HepG2 (cell line): ENCODE measurements at regions not wholly inside any gene's neighbourhood (a gene's known extent, or its start where the extent isn't known, plus 50 kb on each side); places are given as distances from the start of the nearest gene placed in this dataset.
"Not testable (repeated sequence)": the region's sequence is repeated elsewhere in the genome, so short reads cannot be mapped to it uniquely, and the experiment has no call there.

Experiments
- ATAC-seq: fragments of 200-7000 bp; cut with Tn5 transposase; 3 replicates; pipeline ENCODE4 v1.9.1; 2020; ENCODE audit warnings: mild to moderate bottlenecking, moderate library complexity
- BruUV-seq: library from RNA; stranded (reverse); fragments of 400-500 nt; replicated peaks from 2 replicates; lab custom pipeline; 2021; lab: Mats Ljungman, UMichigan
- CTCF ChIA-PET: fragments of 300-600 bp; formaldehyde crosslinking; extraction: SDS; loops from one replicate; lab custom pipeline; 2021; ENCODE audit warnings: low total read pairs, inconsistent platforms, low intra/inter-chr PET ratio; lab: Yijun Ruan, JAX
- POLR2A ChIA-PET: fragments of 350-600 bp; sonication (Branson Sonifier 250); formaldehyde crosslinking; loops from one replicate; lab custom pipeline; 2020; ENCODE audit warnings: antibody characterized with exemption, inconsistent platforms; lab: Yijun Ruan, JAX
- DNase-seq: peaks from one replicate; pipeline ENCODE4 v3.0.0-alpha.2; 2015; ENCODE audit warnings: low spot score
- FAIRE-seq: peaks from 3 replicates; lab custom pipeline; 2011; peaks lifted over from hg19 to GRCh38; lab: Jason Lieb, UNC
- H2AFZ ChIP-seq: one replicate; pipeline ENCODE4 v1.6.1; 2011; ENCODE audit warnings: low read length, inconsistent platforms
- H3K27ac ChIP-seq: fragments of 300-600 bp; 3 replicates; pipeline ENCODE4 v1.8.0; 2011; ENCODE audit warnings: mixed run types, mild to moderate bottlenecking, mixed read lengths, low read length, inconsistent platforms; ENCODE audit not compliant: insufficient read depth; ENCODE audit errors: extremely low read length
- H3K27me3 ChIP-seq, 2 experiments: fragments of 200-600 bp in 1 of 2; 2 replicates in 1 of 2; 3 replicates in 1 of 2; pipeline versions ENCODE4 v1.6.0 to v1.8.0; 2011; ENCODE audit warnings: low read length in 2 of 2, mild to moderate bottlenecking in 2 of 2, moderate library complexity in 2 of 2, inconsistent platforms in 1 of 2; ENCODE audit not compliant: insufficient read depth in 2 of 2, control insufficient read depth in 1 of 2
- H3K36me3 ChIP-seq, 2 experiments: fragments of 200-600 bp in 1 of 2; replicated peaks in 1 of 2; 2 replicates in 1 of 2; 3 replicates in 1 of 2; pipeline versions ENCODE4 v1.5.1 to v1.8.0; 2011; ENCODE audit warnings: low read length in 2 of 2, inconsistent platforms in 1 of 2; ENCODE audit not compliant: insufficient read depth in 2 of 2, control insufficient read depth in 1 of 2
- H3K4me1 ChIP-seq: 2 replicates; pipeline ENCODE4 v1.5.1; 2012; ENCODE audit warnings: low read length, inconsistent platforms; ENCODE audit not compliant: insufficient read depth
- H3K4me2 ChIP-seq: 2 replicates; pipeline ENCODE4 v1.6.0; 2011; ENCODE audit warnings: low read depth, low read length, inconsistent platforms
- H3K4me3 ChIP-seq, 3 experiments: fragments of 200-600 bp in 1 of 3; sonication (generic), shearing (Covaris generic) in 1 of 3; replicated peaks in 1 of 3; 2 replicates each; pipeline ENCODE4 v1.5.1; 2011 to 2016; ENCODE audit warnings: low read length in 3 of 3, inconsistent platforms in 2 of 3, low read depth in 2 of 3, mild to moderate bottlenecking in 2 of 3, control low read depth in 1 of 3, mixed read lengths in 1 of 3; ENCODE audit not compliant: insufficient read depth in 1 of 3
- H3K79me2 ChIP-seq: one replicate; pipeline ENCODE4 v1.6.1; 2011; ENCODE audit warnings: low read length, inconsistent platforms; ENCODE audit not compliant: insufficient read depth
- H3K9ac ChIP-seq: 2 replicates; pipeline ENCODE4 v1.6.0; 2011; ENCODE audit warnings: mild to moderate bottlenecking, low read depth, low read length, inconsistent platforms; ENCODE audit not compliant: insufficient read depth
- H3K9me3 ChIP-seq: 2 replicates; pipeline ENCODE4 v1.5.1; 2012; ENCODE audit warnings: mild to moderate bottlenecking, low read length
- H4K20me1 ChIP-seq: 2 replicates; pipeline ENCODE4 v1.6.0; 2011; ENCODE audit warnings: inconsistent platforms, mild to moderate bottlenecking, low read length, moderate library complexity; ENCODE audit not compliant: insufficient read depth
- CREB1 ChIP-seq, 2 experiments: fragments of 450-650 bp in 1 of 2; IDR thresholded peaks; 2 replicates each; pipeline ENCODE4 v1.6.1; 2016 to 2017; ENCODE audit warnings: control low read depth in 1 of 2, mild to moderate bottlenecking in 1 of 2, missing compliant biosample characterization in 1 of 2, missing genetic modification characterization in 1 of 2
- HMGA1 ChIP-seq: sonication (generic); formaldehyde crosslinking; conservative IDR thresholded peaks from 2 replicates; pipeline ENCODE4 v1.4.0; 2020; ENCODE audit warnings: missing genetic modification reagents
- JUN ChIP-seq: sonication (generic); formaldehyde crosslinking; IDR thresholded peaks from 2 replicates; pipeline ENCODE4 v1.4.0; 2020; ENCODE audit warnings: mild to moderate bottlenecking, missing genetic modification reagents
- ZFP36L2 ChIP-seq: sonication (generic); formaldehyde crosslinking; IDR thresholded peaks from 2 replicates; pipeline ENCODE4 v1.4.0; 2020; ENCODE audit warnings: missing genetic modification reagents
- ZNF124 ChIP-seq: sonication (generic); formaldehyde crosslinking; IDR thresholded peaks from 2 replicates; pipeline ENCODE4 v1.4.0; 2020; ENCODE audit warnings: missing genetic modification reagents
- ZNF17 ChIP-seq: sonication (generic); formaldehyde crosslinking; IDR thresholded peaks from 2 replicates; pipeline ENCODE4 v1.5.0; 2020; ENCODE audit warnings: mild to moderate bottlenecking, missing genetic modification reagents
- ZNF878 ChIP-seq: sonication (generic); formaldehyde crosslinking; IDR thresholded peaks from 2 replicates; pipeline ENCODE4 v1.8.1; 2023; ENCODE audit warnings: mild to moderate bottlenecking, missing genetic modification reagents, moderate library complexity
- WGBS: methylation state at CpG from one replicate; pipeline ENCODE4 v1.1.6; 2017; ENCODE audit warnings: low lambda C conversion rate; 5-methylcytosine and 5-hydroxymethylcytosine counted together
- in situ Hi-C: cut with HindIII; loops from 2 replicates; pipeline ENCODE4 v1.10.0; 2017; ENCODE audit warnings: low pct_unique_long_range_greater_than_20kb; ENCODE audit not compliant: extremely low pct_ligation_motif_present
- intact Hi-C: fragments of 100-400 bp; cut with micrococcal nuclease; formaldehyde crosslinking; loops from one replicate; pipeline ENCODE4 v1.10.0; 2022; ENCODE audit not compliant: unreplicated experiment
- TF ChIP-seq, protein P1 (sequence below): IDR thresholded peaks from 2 replicates; pipeline ENCODE4 v1.4.0; 2020; ENCODE audit warnings: mild to moderate bottlenecking, missing genetic modification reagents
- TF ChIP-seq, protein P2 (sequence below): sonication (generic); formaldehyde crosslinking; IDR thresholded peaks from 2 replicates; pipeline ENCODE4 v1.5.1; 2020; ENCODE audit warnings: missing genetic modification reagents, mild to moderate bottlenecking, borderline replicate concordance
- TF ChIP-seq, protein P3 (sequence below): sonication (generic); formaldehyde crosslinking; IDR thresholded peaks from 2 replicates; pipeline ENCODE4 v1.4.0; 2020; ENCODE audit warnings: low read depth, missing genetic modification reagents

DNA sequence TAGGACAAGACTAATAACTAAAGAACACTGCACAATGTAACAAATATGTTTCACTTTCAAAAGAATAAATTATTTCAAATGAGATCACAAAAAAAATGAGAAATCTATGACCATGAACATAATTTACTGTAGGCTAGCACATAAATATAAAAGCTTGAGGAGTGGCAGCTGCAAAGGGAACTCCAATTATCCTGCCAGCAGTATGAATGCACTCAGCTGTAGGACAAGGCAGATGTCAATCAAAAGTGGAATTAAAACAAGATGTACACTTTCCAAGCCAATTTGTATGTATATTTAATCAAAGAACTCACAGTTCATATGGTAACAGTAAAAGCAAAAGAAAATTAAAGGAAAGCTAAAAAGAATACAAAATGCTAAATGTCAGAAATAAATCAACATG, 76.6 kb upstream of the NCKAP5 start (continued):
- TF ChIP-seq, protein P1, sequence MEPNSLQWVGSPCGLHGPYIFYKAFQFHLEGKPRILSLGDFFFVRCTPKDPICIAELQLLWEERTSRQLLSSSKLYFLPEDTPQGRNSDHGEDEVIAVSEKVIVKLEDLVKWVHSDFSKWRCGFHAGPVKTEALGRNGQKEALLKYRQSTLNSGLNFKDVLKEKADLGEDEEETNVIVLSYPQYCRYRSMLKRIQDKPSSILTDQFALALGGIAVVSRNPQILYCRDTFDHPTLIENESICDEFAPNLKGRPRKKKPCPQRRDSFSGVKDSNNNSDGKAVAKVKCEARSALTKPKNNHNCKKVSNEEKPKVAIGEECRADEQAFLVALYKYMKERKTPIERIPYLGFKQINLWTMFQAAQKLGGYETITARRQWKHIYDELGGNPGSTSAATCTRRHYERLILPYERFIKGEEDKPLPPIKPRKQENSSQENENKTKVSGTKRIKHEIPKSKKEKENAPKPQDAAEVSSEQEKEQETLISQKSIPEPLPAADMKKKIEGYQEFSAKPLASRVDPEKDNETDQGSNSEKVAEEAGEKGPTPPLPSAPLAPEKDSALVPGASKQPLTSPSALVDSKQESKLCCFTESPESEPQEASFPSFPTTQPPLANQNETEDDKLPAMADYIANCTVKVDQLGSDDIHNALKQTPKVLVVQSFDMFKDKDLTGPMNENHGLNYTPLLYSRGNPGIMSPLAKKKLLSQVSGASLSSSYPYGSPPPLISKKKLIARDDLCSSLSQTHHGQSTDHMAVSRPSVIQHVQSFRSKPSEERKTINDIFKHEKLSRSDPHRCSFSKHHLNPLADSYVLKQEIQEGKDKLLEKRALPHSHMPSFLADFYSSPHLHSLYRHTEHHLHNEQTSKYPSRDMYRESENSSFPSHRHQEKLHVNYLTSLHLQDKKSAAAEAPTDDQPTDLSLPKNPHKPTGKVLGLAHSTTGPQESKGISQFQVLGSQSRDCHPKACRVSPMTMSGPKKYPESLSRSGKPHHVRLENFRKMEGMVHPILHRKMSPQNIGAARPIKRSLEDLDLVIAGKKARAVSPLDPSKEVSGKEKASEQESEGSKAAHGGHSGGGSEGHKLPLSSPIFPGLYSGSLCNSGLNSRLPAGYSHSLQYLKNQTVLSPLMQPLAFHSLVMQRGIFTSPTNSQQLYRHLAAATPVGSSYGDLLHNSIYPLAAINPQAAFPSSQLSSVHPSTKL (CRISPR knock-in tag) = no peak
- TF ChIP-seq HMGA1 = no peak
- no peak for TF ChIP-seq ZFP36L2 (CRISPR knock-in tag)
- TF ChIP-seq ZNF878 (CRISPR knock-in tag) = no peak
- no peak for TF ChIP-seq JUN (CRISPR knock-in tag)
- no peak for TF ChIP-seq ZNF124 (CRISPR knock-in tag)
- TF ChIP-seq, protein P2, sequence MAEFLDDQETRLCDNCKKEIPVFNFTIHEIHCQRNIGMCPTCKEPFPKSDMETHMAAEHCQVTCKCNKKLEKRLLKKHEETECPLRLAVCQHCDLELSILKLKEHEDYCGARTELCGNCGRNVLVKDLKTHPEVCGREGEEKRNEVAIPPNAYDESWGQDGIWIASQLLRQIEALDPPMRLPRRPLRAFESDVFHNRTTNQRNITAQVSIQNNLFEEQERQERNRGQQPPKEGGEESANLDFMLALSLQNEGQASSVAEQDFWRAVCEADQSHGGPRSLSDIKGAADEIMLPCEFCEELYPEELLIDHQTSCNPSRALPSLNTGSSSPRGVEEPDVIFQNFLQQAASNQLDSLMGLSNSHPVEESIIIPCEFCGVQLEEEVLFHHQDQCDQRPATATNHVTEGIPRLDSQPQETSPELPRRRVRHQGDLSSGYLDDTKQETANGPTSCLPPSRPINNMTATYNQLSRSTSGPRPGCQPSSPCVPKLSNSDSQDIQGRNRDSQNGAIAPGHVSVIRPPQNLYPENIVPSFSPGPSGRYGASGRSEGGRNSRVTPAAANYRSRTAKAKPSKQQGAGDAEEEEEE (CRISPR knock-in tag) = no peak
- no peak for TF ChIP-seq ZNF17 (CRISPR knock-in tag)
- TF ChIP-seq, protein P3, sequence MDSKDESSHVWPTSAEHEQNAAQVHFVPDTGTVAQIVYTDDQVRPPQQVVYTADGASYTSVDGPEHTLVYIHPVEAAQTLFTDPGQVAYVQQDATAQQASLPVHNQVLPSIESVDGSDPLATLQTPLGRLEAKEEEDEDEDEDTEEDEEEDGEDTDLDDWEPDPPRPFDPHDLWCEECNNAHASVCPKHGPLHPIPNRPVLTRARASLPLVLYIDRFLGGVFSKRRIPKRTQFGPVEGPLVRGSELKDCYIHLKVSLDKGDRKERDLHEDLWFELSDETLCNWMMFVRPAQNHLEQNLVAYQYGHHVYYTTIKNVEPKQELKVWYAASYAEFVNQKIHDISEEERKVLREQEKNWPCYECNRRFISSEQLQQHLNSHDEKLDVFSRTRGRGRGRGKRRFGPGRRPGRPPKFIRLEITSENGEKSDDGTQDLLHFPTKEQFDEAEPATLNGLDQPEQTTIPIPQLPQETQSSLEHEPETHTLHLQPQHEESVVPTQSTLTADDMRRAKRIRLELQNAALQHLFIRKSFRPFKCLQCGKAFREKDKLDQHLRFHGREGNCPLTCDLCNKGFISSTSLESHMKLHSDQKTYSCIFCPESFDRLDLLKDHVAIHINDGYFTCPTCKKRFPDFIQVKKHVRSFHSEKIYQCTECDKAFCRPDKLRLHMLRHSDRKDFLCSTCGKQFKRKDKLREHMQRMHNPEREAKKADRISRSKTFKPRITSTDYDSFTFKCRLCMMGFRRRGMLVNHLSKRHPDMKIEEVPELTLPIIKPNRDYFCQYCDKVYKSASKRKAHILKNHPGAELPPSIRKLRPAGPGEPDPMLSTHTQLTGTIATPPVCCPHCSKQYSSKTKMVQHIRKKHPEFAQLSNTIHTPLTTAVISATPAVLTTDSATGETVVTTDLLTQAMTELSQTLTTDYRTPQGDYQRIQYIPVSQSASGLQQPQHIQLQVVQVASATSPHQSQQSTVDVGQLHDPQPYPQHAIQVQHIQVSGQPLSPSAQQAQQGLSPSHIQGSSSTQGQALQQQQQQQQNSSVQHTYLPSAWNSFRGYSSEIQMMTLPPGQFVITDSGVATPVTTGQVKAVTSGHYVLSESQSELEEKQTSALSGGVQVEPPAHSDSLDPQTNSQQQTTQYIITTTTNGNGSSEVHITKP (CRISPR knock-in tag) = no peak
- TF ChIP-seq CREB1 (IDR thresholded peaks at IDR 0.05) = no peak
- no peak for TF ChIP-seq CREB1 (CRISPR knock-in tag; IDR thresholded peaks at IDR 0.05)

DNA sequence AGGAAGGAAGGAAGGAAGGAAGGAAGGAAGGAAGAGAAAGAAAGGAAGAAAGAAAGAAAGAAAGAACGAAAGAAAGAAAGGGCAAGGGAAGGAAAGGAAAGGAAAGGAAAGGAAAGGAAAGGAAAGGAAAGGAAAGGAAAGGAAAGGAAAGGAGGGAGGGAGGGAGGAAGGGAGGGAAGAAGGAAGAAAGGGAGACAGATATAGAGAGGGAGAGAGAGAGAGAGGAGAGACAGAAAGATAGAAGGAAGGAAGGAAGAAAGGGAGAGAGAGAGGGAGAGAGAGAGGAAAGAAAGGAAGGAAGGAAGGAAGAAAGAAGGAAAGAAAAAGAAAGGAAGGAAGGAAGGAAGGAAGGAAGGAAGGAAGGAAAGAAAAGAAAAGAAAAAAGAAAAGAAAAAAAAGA, 79.1 kb upstream of the NCKAP5 start:
- intact Hi-C loops, DNase-seq, H3K9ac ChIP-seq, H2AFZ ChIP-seq, H3K27me3 ChIP-seq, H3K4me3 ChIP-seq, H3K79me2 ChIP-seq, H3K4me2 ChIP-seq, FAIRE-seq, POLR2A ChIA-PET, in situ Hi-C loops, H3K36me3 ChIP-seq, H3K27ac ChIP-seq, CTCF ChIA-PET, H3K4me1 ChIP-seq, ATAC-seq, BruUV-seq, H4K20me1 ChIP-seq: not testable (repeated sequence)
- WGBS = 10% methylated on average over 1 of the region's 1 CpG
- H3K9me3 ChIP-seq = peaks cover 15% of the 10 kb centered on the region; the same call in 1 of the 2 replicates
